ENCODE measurements at regions not wholly inside any gene's neighbourhood (a gene's known extent, or its start where the extent isn't known, plus 50 kb on each side); places are given as distances from the start of the nearest gene placed in this dataset.

GRCh38 chr1:57494530-57495079 is 70.7 kb upstream of the DAB1 start:
- peak; percentile 91 for DNase-seq (ENCODE audit: low spot score)

DNA sequence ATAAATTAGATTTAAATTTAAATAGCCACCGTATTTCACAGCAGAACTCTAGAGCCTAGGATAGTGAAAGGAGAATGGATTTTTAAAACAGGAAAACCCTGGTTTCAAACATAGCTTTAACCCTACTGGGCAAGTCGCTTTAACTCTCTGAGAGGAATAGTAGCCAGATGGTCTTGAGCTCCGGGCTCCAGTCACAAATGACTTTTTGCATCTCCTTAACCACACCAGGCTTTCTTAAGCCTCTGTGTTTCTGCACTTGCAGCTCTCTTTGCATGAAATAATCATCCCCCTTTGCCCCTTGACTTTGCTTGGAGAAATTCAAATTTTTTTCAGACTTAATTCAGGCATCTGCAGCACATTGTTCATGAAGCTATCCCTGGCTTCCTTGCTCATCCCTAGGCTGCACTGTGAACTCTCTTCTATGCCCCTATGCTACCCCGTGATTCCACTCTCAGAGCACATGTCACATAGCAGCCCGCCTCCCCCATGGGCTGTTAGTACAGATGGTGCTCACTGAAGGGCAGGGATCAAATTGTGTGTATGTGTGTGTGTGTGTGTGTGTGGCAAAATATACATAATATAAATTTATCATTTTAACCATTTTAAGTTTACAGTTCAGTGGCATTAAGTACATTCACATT is 68.8 kb upstream of the DAB1 start:
- no peak for DNase-seq (ENCODE audit: low spot score)

- peak; percentile 68 for DNase-seq (ENCODE audit: low spot score)
Measured at GRCh38 chr1:57489358-57490036, 65.6 kb upstream of the DAB1 start.

GRCh38 chr1:57485643-57486042 is 61.8 kb upstream of the DAB1 start:
- peak; percentile 87 for DNase-seq (ENCODE audit: low spot score)

DNA sequence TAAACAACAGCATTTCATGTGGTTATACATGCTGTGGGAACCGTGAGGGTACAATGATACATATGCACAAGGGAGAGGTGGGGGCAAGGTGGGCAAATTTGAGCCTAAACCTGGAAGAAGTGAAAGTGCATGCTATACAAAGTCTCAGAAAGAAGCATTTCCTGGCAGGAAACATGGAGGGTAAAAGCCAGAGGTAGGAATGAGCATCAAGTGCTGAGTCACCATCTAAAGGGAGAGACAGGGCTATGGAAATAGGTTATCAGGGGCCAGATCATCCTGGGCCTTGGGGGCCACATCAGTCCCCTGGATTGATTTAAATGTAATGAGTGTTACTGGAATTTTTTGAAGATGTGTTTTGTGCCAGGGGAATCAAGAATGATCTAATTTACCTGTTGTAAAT is 60.1 kb upstream of the DAB1 start:
- DNase-seq (ENCODE audit: low spot score): peak; percentile 31

- DNase-seq (ENCODE audit: low spot score): no peak
Measured at GRCh38 chr1:57479471-57479870, 55.6 kb upstream of the DAB1 start.

DNA sequence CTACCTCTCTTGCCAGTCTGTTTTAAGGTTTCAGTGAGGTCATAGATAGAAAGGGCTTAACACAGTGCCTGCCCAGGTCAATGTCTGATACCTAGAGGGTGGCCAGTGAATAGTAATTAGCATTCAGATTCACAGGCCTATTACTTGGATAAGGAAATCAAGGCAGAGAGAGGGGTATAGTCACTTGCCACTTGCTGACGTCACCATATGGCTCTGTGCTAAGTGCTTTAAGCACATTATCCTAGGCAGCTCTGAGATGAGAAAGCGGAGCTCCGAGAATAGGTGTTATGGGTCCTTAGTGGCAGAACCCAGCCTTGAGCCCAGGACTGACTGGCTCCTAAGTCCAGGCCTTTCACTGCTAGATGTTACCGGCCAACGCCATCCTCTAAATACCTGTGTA is 51.5 kb upstream of the DAB1 start:
- DNase-seq (ENCODE audit: low spot score): no peak

- no peak for DNase-seq (ENCODE audit: low spot score)
Measured at GRCh38 chr1:57474137-57474750, 50.4 kb upstream of the DAB1 start.
